Frontal cortex (tissue), 3 donors: ENCODE measurements at regions not wholly inside any gene's neighbourhood (a gene's known extent, or its start where the extent isn't known, plus 50 kb on each side); places are given as distances from the start of the nearest gene placed in this dataset.

ENCODE experiments used
- DNase-seq, 2 donors: peaks; one replicate each; pipeline ENCODE4 v3.0.0; 2012; ENCODE audit warnings: low spot score in 2 of 2
- FAIRE-seq: peaks from 2 replicates; lab custom pipeline; 2012; peaks lifted over from hg19 to GRCh38; lab: Jason Lieb, UNC
- donor health status: control.
- donor health status: control.
- donor health status: control.

DNA sequence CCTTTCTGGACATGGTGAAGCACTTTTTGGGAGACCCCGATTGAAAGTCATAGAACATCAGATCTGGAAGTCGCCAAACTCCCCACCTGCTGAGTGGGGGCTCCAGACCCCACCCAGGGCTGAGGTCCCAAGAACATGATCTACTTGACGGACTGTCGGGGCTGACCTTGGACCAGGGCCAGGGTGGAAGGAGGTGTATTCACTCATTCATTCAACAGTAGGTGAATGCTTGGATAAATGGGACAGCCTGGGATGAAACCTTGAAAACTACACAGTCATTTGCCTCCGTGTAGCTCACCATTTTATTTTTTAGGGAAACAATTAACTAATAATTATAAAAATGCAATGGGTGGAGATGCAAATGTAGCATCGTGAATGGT lies 629.0 kb downstream of the BRD1 start:
- DNase-seq = no peak
- FAIRE-seq = no peak

- no peak for DNase-seq
These were observed 629.5 kb downstream of the BRD1 start for GRCh38 chr22:49197986-49198704.

DNA sequence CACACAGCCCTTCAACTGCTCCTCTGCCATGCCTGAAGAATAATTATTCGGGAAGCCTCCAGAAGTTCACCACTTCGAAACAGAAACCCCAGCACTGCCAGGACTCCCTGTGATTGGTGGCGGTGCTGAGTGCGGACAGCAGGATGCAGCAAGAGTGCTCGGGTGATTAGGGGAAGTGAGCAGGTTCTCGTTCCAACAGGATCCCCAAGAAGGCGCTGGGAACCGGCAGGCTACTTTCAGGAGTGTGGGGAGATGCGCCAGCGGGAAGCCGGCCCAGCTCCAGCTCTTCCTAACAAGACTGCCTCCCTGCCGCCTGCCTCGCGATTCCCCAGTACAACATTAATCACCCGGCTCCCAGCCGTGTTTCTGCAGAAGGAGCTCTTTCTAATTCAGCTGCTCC lies 630.2 kb downstream of the BRD1 start:
- peak in 1 of 2 donors; percentile 62 for DNase-seq
- no peak for FAIRE-seq

More at GRCh38 chr22:49197986-49198704, 629.5 kb downstream of the BRD1 start:
- no peak for FAIRE-seq

- no peak for FAIRE-seq
These were observed 631.6 kb downstream of the BRD1 start for GRCh38 chr22:49196046-49196511.

DNA sequence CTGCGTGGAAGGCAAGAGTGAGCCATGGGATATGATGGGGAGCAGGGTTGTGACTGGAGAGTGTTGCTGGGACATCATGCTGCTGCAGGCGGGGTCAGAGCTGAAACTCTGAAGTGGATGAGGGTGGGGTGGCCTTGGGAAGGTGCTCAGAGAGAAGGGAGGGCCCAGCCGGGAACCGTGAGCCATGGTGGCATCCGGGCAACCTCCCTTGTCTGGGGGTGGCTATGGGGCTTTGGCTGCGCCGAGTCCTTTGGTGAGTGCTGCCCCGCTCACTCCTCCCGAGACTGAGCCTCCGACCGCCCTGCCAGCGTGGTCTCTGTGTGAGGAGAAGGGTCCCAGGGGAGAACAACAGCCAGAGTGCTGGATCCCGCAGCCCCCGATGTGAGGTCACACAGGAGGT lies 632.0 kb downstream of the BRD1 start:
- no peak for DNase-seq
- no peak for FAIRE-seq

More at GRCh38 chr22:49196046-49196511, 631.6 kb downstream of the BRD1 start:
- DNase-seq = no peak

- DNase-seq (no peak), FAIRE-seq (no peak)
These were observed 633.7 kb downstream of the BRD1 start for GRCh38 chr22:49193901-49194465.

- no peak for FAIRE-seq
These were observed 634.3 kb downstream of the BRD1 start for GRCh38 chr22:49193348-49193747.

GRCh38 chr22:49192857-49193250 lies 634.8 kb downstream of the BRD1 start:
- FAIRE-seq = no peak
- DNase-seq = no peak

More at GRCh38 chr22:49193348-49193747, 634.3 kb downstream of the BRD1 start:
- DNase-seq = no peak

GRCh38 chr22:49192180-49192856 lies 635.4 kb downstream of the BRD1 start:
- FAIRE-seq (no peak), DNase-seq (no peak)

DNA sequence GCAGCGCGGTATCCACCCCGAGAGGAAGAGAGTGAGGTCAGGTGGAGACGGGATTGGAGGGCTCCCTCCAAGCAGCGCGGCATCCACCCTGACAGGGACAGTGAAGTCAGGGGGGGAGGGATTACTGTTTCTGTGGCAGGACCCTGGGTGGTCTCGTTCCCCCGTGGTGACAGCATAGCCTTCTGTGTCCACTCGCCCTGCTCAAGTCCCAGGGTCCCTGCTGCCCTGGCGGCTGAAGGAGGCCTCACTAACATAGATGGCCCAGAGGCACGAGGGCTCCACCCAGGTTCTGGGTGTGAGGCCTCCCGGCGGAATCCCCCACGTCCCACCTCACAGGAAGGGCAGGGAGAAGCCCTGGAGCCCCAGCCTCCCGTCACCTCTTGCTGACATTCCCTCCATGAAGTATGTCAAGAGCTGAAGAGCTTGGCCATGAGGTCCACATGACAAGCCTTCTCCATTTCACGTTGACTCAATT lies 636.1 kb downstream of the BRD1 start:
- DNase-seq (no peak), FAIRE-seq (no peak)

DNA sequence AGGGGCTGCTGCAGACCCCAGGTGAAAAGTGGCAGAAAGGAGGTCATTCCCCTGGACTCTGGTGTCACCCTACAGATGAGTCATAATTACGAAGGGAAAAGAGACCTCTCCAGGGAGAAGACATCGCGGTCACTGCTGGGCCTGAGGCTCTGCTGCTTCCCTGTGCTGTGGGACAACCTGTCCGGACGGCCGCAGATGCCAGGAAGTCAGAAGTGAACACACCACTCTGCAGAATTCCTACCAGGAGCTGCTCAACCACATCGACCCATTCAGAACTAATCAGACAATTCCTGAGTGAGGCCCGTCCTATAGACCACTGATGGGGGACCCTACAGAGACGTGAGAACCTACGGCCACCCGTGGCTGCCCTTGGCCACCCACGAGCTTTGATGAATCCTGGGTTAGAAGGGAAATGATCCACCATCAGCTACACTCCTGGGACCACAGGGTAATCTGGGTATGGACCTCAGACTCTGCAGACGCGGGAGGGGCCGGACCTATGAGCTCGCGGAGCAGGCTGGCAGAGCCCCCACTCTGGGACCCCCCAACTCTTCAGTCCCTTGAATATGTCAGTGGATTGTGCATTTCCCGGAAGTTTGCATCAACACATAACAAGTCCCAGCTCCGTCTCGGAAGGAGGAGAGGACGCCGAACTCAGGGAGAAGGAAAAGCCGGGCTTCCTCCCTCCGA lies 636.7 kb downstream of the BRD1 start:
- FAIRE-seq = no peak

DNA sequence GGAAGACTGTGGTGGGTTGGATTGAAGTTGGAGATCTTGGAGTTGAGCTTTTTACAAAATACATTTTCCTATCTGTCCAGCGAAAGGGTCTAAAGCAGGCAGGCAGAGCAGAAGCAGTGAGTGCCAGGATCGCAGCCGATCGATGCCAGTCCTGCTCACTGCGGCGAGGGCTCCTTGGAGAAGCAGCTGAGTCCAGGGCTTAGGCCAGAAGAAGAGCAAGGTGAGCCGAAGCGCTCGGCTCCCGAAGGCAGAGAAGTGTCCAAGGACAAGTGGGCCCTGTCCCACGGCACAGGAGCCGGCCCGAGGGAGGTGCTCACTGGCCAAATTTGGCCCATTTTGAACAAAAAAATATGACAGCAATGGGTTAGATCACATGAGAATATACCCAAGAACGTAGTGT lies 637.8 kb downstream of the BRD1 start:
- FAIRE-seq = no peak

More for the DNA sequence above, 636.7 kb downstream of the BRD1 start:
- DNase-seq = no peak

DNA sequence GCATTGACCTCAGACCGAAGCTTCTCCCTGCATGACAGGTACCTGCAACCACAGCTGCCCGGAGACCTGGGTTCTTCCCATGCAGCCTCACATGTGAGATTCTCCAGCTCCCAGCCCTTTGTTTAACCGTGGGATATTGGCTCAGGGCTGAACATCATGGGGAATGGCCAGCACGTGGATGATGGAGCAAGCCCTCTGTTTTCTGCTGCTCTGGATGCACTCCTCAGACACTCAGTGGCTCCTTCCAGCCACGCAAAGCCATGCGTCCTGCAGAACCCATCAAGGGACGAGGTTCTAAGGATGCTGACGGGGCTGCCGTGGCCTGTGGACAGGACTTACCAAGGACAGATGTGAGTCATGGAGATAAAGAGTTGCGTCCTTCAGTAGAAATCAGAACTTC lies 639.1 kb downstream of the BRD1 start:
- no peak for DNase-seq
- no peak for FAIRE-seq

More for the DNA sequence above, 637.8 kb downstream of the BRD1 start:
- DNase-seq = no peak

- no peak for FAIRE-seq
- DNase-seq = no peak
These were observed 639.6 kb downstream of the BRD1 start for GRCh38 chr22:49188091-49188490.

DNA sequence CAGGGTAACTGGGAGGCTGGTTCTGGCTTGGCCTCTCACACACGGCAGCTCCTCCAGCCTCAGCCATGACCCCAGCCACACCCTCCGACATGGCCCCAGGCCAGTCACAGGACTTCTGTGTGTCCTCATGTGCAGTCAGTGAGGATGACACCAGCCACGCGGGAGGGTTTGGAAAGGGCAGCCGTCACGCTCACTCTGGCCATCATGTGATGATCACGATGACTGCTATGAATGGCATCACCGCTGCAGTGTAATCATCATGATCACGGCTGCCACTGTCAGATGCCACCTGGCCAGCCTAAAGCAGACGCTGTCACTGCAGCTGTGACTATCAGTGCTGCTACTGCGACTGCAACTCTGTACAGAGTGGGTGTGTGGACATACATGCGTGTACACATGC lies 640.9 kb downstream of the BRD1 start:
- DNase-seq (peak in 1 of 2 donors; percentile 30), FAIRE-seq (no peak)

- DNase-seq (no peak), FAIRE-seq (no peak)
These were observed 641.4 kb downstream of the BRD1 start for GRCh38 chr22:49186293-49186692.

- FAIRE-seq (no peak), DNase-seq (no peak)
These were observed 642.2 kb downstream of the BRD1 start for GRCh38 chr22:49185312-49185969.

DNA sequence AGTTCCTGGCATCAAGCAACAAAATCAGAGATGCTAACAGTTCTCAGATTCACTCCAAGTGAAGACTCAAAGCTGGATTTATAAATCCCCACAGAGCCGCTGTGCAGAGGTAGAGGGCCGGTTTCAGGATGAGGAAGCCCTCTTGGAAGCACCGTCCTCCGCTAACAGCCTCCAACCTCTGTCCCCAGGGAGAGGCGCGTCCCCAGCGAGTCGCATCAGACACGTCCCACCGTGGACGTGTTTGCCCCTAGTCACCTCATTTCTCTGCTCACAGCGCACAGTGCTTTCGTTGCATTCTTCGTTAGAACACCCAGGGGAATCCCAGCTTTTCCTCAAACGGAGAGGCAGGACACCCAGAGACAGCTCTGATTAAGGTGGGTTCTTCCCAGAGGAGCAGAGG lies 642.9 kb downstream of the BRD1 start:
- no peak for DNase-seq
- FAIRE-seq = no peak

GRCh38 chr22:49183826-49184216 lies 643.9 kb downstream of the BRD1 start:
- DNase-seq (no peak), FAIRE-seq (no peak)
